Cardiac muscle cell (in vitro differentiated cells and primary cell): ENCODE measurements at regions not wholly inside any gene's neighbourhood (a gene's known extent, or its start where the extent isn't known, plus 50 kb on each side); places are given as distances from the start of the nearest gene placed in this dataset.

Experiments used
- DNase-seq, 2 donors: peaks; one replicate each; pipeline versions ENCODE4 v3.0.0 to v3.0.0-alpha.2; 2010 to 2017; ENCODE audit warnings: low read depth in 1 of 2, low spot score in 1 of 2
- H3K27ac ChIP-seq: fragments of 200-600 bp; sonication (generic); 2 replicates; pipeline ENCODE4 v1.5.1; 2016
- H3K27me3 ChIP-seq: fragments of 200-600 bp; sonication (generic); 2 replicates; pipeline ENCODE4 v1.6.0; 2016; ENCODE audit warnings: control low read depth
- H3K36me3 ChIP-seq: fragments of 200-600 bp; sonication (generic); 2 replicates; pipeline ENCODE4 v1.5.1; 2016; ENCODE audit warnings: control low read depth
- H3K4me1 ChIP-seq: fragments of 200-600 bp; sonication (generic); 2 replicates; pipeline ENCODE4 v1.8.1; 2017; ENCODE audit warnings: low read depth, mild to moderate bottlenecking, mixed run types
- H3K4me3 ChIP-seq: fragments of 200-600 bp; sonication (generic); 2 replicates; pipeline ENCODE4 v1.5.1; 2016; ENCODE audit warnings: mild to moderate bottlenecking
- H3K9me3 ChIP-seq: fragments of 200-600 bp; sonication (generic); 2 replicates; pipeline ENCODE4 v1.5.1; 2017; ENCODE audit warnings: low read depth, mild to moderate bottlenecking, control low read depth
- TF ChIP-seq, protein P1 (sequence below): IDR thresholded peaks from 2 replicates; pipeline ENCODE4 v1.5.1; 2012; ENCODE audit warnings: low read depth, mild to moderate bottlenecking, low read length

GRCh38 chr17:72492494-72492893 is 371.7 kb downstream of the SOX9 start:
- no peaks in the 10 kb centered on the region for H3K9me3 ChIP-seq
- no peak overlapping the region for H3K27ac ChIP-seq
- TF ChIP-seq, protein P1, sequence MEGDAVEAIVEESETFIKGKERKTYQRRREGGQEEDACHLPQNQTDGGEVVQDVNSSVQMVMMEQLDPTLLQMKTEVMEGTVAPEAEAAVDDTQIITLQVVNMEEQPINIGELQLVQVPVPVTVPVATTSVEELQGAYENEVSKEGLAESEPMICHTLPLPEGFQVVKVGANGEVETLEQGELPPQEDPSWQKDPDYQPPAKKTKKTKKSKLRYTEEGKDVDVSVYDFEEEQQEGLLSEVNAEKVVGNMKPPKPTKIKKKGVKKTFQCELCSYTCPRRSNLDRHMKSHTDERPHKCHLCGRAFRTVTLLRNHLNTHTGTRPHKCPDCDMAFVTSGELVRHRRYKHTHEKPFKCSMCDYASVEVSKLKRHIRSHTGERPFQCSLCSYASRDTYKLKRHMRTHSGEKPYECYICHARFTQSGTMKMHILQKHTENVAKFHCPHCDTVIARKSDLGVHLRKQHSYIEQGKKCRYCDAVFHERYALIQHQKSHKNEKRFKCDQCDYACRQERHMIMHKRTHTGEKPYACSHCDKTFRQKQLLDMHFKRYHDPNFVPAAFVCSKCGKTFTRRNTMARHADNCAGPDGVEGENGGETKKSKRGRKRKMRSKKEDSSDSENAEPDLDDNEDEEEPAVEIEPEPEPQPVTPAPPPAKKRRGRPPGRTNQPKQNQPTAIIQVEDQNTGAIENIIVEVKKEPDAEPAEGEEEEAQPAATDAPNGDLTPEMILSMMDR: no peak
- DNase-seq: no peak
- no peak overlapping the region for H3K4me3 ChIP-seq
- H3K27me3 ChIP-seq: no peaks in the 10 kb centered on the region
- no peaks in the 10 kb centered on the region for H3K36me3 ChIP-seq
- H3K4me1 ChIP-seq: no peaks in the 10 kb centered on the region

- no peaks in the 10 kb centered on the region for H3K27me3 ChIP-seq
- no peak for DNase-seq
- H3K4me3 ChIP-seq: no peak overlapping the region
- TF ChIP-seq, protein P1: no peak
- no peaks in the 10 kb centered on the region for H3K9me3 ChIP-seq
- H3K4me1 ChIP-seq: no peaks in the 10 kb centered on the region
- H3K36me3 ChIP-seq: no peaks in the 10 kb centered on the region
- no peak overlapping the region for H3K27ac ChIP-seq
Observed at GRCh38 chr17:72492941-72493340, 372.1 kb downstream of the SOX9 start.

- DNase-seq: no peak
- H3K27me3 ChIP-seq: no peaks in the 10 kb centered on the region
- TF ChIP-seq, protein P1: no peak
- no peak overlapping the region for H3K27ac ChIP-seq
- no peaks in the 10 kb centered on the region for H3K9me3 ChIP-seq
- no peaks in the 10 kb centered on the region for H3K36me3 ChIP-seq
- no peak overlapping the region for H3K4me3 ChIP-seq
- no peaks in the 10 kb centered on the region for H3K4me1 ChIP-seq
Observed at GRCh38 chr17:72494566-72494965, 373.7 kb downstream of the SOX9 start.

DNA sequence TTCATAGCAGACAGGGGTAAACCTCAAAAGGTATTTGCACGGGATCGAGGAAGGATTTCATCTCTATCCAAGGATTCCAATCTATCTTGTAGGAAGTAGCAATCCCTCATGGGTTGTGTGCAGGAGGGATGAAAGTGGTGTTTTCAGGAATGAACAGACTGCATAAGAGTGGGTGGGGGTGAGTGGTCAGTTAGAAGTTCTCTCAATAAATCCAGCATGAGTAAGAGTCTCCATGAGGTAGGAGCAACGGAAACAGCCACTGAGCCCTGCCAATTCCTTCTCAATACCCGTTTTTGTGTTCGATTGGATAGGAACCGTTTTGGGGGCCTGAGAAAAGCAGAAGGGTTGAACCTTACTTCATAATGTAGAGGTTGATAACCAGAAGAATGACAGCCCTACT is 375.6 kb downstream of the SOX9 start:
- TF ChIP-seq, protein P1: no peak
- H3K27me3 ChIP-seq: no peaks in the 10 kb centered on the region
- DNase-seq: no peak
- H3K36me3 ChIP-seq: no peaks in the 10 kb centered on the region
- no peak overlapping the region for H3K27ac ChIP-seq
- H3K9me3 ChIP-seq: no peaks in the 10 kb centered on the region
- H3K4me1 ChIP-seq: no peaks in the 10 kb centered on the region
- no peak overlapping the region for H3K4me3 ChIP-seq

DNA sequence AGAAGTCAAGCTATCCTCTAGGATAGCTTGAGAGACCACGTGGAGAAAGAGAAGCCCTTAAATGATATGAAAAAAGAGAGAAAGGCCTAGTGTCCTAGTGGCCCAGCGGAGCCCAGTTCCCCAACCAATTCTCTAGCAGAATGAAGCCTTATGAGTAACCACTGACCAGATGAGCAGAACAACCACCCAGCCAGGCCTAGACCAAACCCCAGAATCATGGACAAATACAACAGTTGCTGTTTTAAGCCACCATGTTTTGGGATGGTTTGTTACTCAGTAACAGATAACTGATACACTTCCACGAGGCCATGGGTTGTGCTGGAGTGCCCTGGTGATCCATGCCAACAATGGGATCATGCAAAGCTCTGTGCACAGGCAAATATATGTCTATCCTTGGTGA is 377.1 kb downstream of the SOX9 start:
- Histone ChIP-seq H3K27ac (no peak overlapping the region), H3K4me3 (no peak overlapping the region)
- DNase-seq: no peak

More for the DNA sequence above, 377.1 kb downstream of the SOX9 start:
- Histone ChIP-seq H3K4me1 (no peaks in the 10 kb centered on the region), H3K9me3 (no peaks in the 10 kb centered on the region), H3K36me3 (no peaks in the 10 kb centered on the region), H3K27me3 (no peaks in the 10 kb centered on the region)
- TF ChIP-seq, protein P1: no peak
